HepG2 (cell line): ENCODE measurements at regions not wholly inside any gene's neighbourhood (a gene's known extent, or its start where the extent isn't known, plus 50 kb on each side); places are given as distances from the start of the nearest gene placed in this dataset.
A peak's percentile ranks its signal among the peaks of the same experiment; 100 is the strongest.

Source experiments
- ATAC-seq: fragments of 200-7000 bp; cut with Tn5 transposase; 3 replicates; pipeline ENCODE4 v1.9.1; 2020; ENCODE audit warnings: mild to moderate bottlenecking, moderate library complexity
- BruUV-seq: library from RNA; stranded (reverse); fragments of 400-500 nt; replicated peaks from 2 replicates; lab custom pipeline; 2021; lab: Mats Ljungman, UMichigan
- CTCF ChIA-PET: fragments of 300-600 bp; formaldehyde crosslinking; extraction: SDS; loops from one replicate; lab custom pipeline; 2021; ENCODE audit warnings: low total read pairs, inconsistent platforms, low intra/inter-chr PET ratio; lab: Yijun Ruan, JAX
- POLR2A ChIA-PET: fragments of 350-600 bp; sonication (Branson Sonifier 250); formaldehyde crosslinking; loops from one replicate; lab custom pipeline; 2020; ENCODE audit warnings: antibody characterized with exemption, inconsistent platforms; lab: Yijun Ruan, JAX
- DNase-seq: peaks from one replicate; pipeline ENCODE4 v3.0.0-alpha.2; 2015; ENCODE audit warnings: low spot score
- FAIRE-seq: peaks from 3 replicates; lab custom pipeline; 2011; peaks lifted over from hg19 to GRCh38; lab: Jason Lieb, UNC
- H2AFZ ChIP-seq: one replicate; pipeline ENCODE4 v1.6.1; 2011; ENCODE audit warnings: low read length, inconsistent platforms
- H3K27ac ChIP-seq: fragments of 300-600 bp; 3 replicates; pipeline ENCODE4 v1.8.0; 2011; ENCODE audit warnings: mixed run types, mild to moderate bottlenecking, mixed read lengths, low read length, inconsistent platforms; ENCODE audit not compliant: insufficient read depth; ENCODE audit errors: extremely low read length
- H3K27me3 ChIP-seq, 2 experiments: fragments of 200-600 bp in 1 of 2; 2 replicates in 1 of 2; 3 replicates in 1 of 2; pipeline versions ENCODE4 v1.6.0 to v1.8.0; 2011; ENCODE audit warnings: low read length in 2 of 2, mild to moderate bottlenecking in 2 of 2, moderate library complexity in 2 of 2, inconsistent platforms in 1 of 2; ENCODE audit not compliant: insufficient read depth in 2 of 2, control insufficient read depth in 1 of 2
- H3K36me3 ChIP-seq, 2 experiments: fragments of 200-600 bp in 1 of 2; replicated peaks in 1 of 2; 2 replicates in 1 of 2; 3 replicates in 1 of 2; pipeline versions ENCODE4 v1.5.1 to v1.8.0; 2011; ENCODE audit warnings: low read length in 2 of 2, inconsistent platforms in 1 of 2; ENCODE audit not compliant: insufficient read depth in 2 of 2, control insufficient read depth in 1 of 2
- H3K4me1 ChIP-seq: 2 replicates; pipeline ENCODE4 v1.5.1; 2012; ENCODE audit warnings: low read length, inconsistent platforms; ENCODE audit not compliant: insufficient read depth
- H3K4me2 ChIP-seq: 2 replicates; pipeline ENCODE4 v1.6.0; 2011; ENCODE audit warnings: low read depth, low read length, inconsistent platforms
- H3K4me3 ChIP-seq, 3 experiments: fragments of 200-600 bp in 1 of 3; sonication (generic), shearing (Covaris generic) in 1 of 3; replicated peaks in 1 of 3; 2 replicates each; pipeline ENCODE4 v1.5.1; 2011 to 2016; ENCODE audit warnings: low read length in 3 of 3, inconsistent platforms in 2 of 3, low read depth in 2 of 3, mild to moderate bottlenecking in 2 of 3, control low read depth in 1 of 3, mixed read lengths in 1 of 3; ENCODE audit not compliant: insufficient read depth in 1 of 3
- H3K79me2 ChIP-seq: one replicate; pipeline ENCODE4 v1.6.1; 2011; ENCODE audit warnings: low read length, inconsistent platforms; ENCODE audit not compliant: insufficient read depth
- H3K9ac ChIP-seq: 2 replicates; pipeline ENCODE4 v1.6.0; 2011; ENCODE audit warnings: mild to moderate bottlenecking, low read depth, low read length, inconsistent platforms; ENCODE audit not compliant: insufficient read depth
- H3K9me3 ChIP-seq: 2 replicates; pipeline ENCODE4 v1.5.1; 2012; ENCODE audit warnings: mild to moderate bottlenecking, low read length
- H4K20me1 ChIP-seq: 2 replicates; pipeline ENCODE4 v1.6.0; 2011; ENCODE audit warnings: inconsistent platforms, mild to moderate bottlenecking, low read length, moderate library complexity; ENCODE audit not compliant: insufficient read depth
- AGO1 ChIP-seq: fragments of 200-400 bp; formaldehyde crosslinking; IDR thresholded peaks from 2 replicates; pipeline ENCODE4 v1.6.1; 2017; ENCODE audit warnings: mild to moderate bottlenecking, low read depth, low read length, moderate library complexity; ENCODE audit not compliant: poor library complexity, severe bottlenecking
- EZH2 ChIP-seq: conservative IDR thresholded peaks from 2 replicates; pipeline ENCODE4 v1.6.1; 2012; ENCODE audit warnings: mild to moderate bottlenecking, low read depth, low read length, moderate library complexity
- FIP1L1 ChIP-seq: fragments of 200-400 bp; formaldehyde crosslinking; IDR thresholded peaks from 2 replicates; pipeline ENCODE4 v1.6.1; 2018; ENCODE audit warnings: low read depth, mild to moderate bottlenecking, low read length, moderate library complexity, borderline replicate concordance; ENCODE audit not compliant: insufficient read depth
- HNRNPL ChIP-seq: fragments of 200-400 bp; formaldehyde crosslinking; IDR thresholded peaks from 2 replicates; pipeline ENCODE4 v1.6.1; 2017; ENCODE audit warnings: mild to moderate bottlenecking, low read depth, low read length
- HOXA3 ChIP-seq: sonication (generic); formaldehyde crosslinking; IDR thresholded peaks from 2 replicates; pipeline ENCODE4 v1.5.0; 2020; ENCODE audit warnings: missing genetic modification reagents
- NR2F6 ChIP-seq, 2 experiments: IDR thresholded peaks; 2 replicates each; pipeline ENCODE4 v1.6.1; 2016; ENCODE audit warnings: antibody characterized with exemption in 1 of 2, mild to moderate bottlenecking in 1 of 2
- TBL1XR1 ChIP-seq: fragments of 150-350 bp; IDR thresholded peaks from 2 replicates; pipeline ENCODE4 v1.6.1; 2014; ENCODE audit warnings: borderline replicate concordance, low read length; ENCODE audit not compliant: partially characterized antibody
- ZNF292 ChIP-seq: sonication (generic); formaldehyde crosslinking; IDR thresholded peaks from 2 replicates; pipeline ENCODE4 v1.8.1; 2022; ENCODE audit warnings: mild to moderate bottlenecking, low read depth, missing genetic modification reagents, borderline replicate concordance
- ZNF430 ChIP-seq: sonication (generic); formaldehyde crosslinking; IDR thresholded peaks from 2 replicates; pipeline ENCODE4 v1.9.0; 2021; ENCODE audit warnings: mild to moderate bottlenecking, missing genetic modification reagents
- ZNF557 ChIP-seq: sonication (generic); formaldehyde crosslinking; IDR thresholded peaks from 2 replicates; pipeline ENCODE4 v1.4.0; 2020; ENCODE audit warnings: missing genetic modification reagents
- ZNF607 ChIP-seq: sonication (generic); formaldehyde crosslinking; IDR thresholded peaks from 2 replicates; pipeline ENCODE4 v1.5.1; 2020; ENCODE audit warnings: missing genetic modification reagents, mild to moderate bottlenecking, borderline replicate concordance
- ZNF883 ChIP-seq: sonication (generic); formaldehyde crosslinking; IDR thresholded peaks from 2 replicates; pipeline ENCODE4 v1.5.1; 2020; ENCODE audit warnings: mild to moderate bottlenecking, missing genetic modification reagents; ENCODE audit errors: not compliant biosample characterization
- WGBS: methylation state at CpG from one replicate; pipeline ENCODE4 v1.1.6; 2017; ENCODE audit warnings: low lambda C conversion rate; 5-methylcytosine and 5-hydroxymethylcytosine counted together
- in situ Hi-C: cut with HindIII; loops from 2 replicates; pipeline ENCODE4 v1.10.0; 2017; ENCODE audit warnings: low pct_unique_long_range_greater_than_20kb; ENCODE audit not compliant: extremely low pct_ligation_motif_present
- intact Hi-C: fragments of 100-400 bp; cut with micrococcal nuclease; formaldehyde crosslinking; loops from one replicate; pipeline ENCODE4 v1.10.0; 2022; ENCODE audit not compliant: unreplicated experiment
- TF ChIP-seq, protein P1 (sequence below): sonication (generic); formaldehyde crosslinking; IDR thresholded peaks from 2 replicates; pipeline ENCODE4 v1.8.0; 2022; ENCODE audit warnings: missing genetic modification reagents, mild to moderate bottlenecking, moderate library complexity, borderline replicate concordance
- TF ChIP-seq, protein P2 (sequence below): sonication (generic); formaldehyde crosslinking; IDR thresholded peaks from 2 replicates; pipeline ENCODE4 v1.4.0; 2020; ENCODE audit warnings: missing genetic modification reagents, mild to moderate bottlenecking, borderline replicate concordance
- TF ChIP-seq, protein P3 (sequence below): IDR thresholded peaks from 2 replicates; pipeline ENCODE4 v1.6.1; 2016; ENCODE audit warnings: missing compliant biosample characterization, missing genetic modification reagents, borderline replicate concordance
- TF ChIP-seq, protein P4 (sequence below): sonication (generic); formaldehyde crosslinking; conservative IDR thresholded peaks from 2 replicates; pipeline ENCODE4 v1.8.0; 2022; ENCODE audit warnings: mild to moderate bottlenecking, moderate library complexity, missing genetic modification reagents

GRCh38 chr13:26867451-26868091 is 107.0 kb upstream of the GPR12 start:
- H3K79me2 ChIP-seq = no peaks in the 10 kb centered on the region
- WGBS = 0% methylated on average over 5 of the region's 5 CpGs
- no peak; the same call in 2 of the 3 replicates for ATAC-seq
- TF ChIP-seq TBL1XR1 (no peak), ZNF607 (CRISPR knock-in tag) (no peak), EZH2 (no peak), HOXA3 (CRISPR knock-in tag) (no peak), AGO1 (no peak), ZNF292 (CRISPR knock-in tag) (no peak), NR2F6 (IDR thresholded peaks at IDR 0.05) (no peak), NR2F6 (CRISPR knock-in tag; IDR thresholded peaks at IDR 0.05) (no peak), FIP1L1 (no peak), ZNF430 (CRISPR knock-in tag) (no peak), ZNF557 (no peak), HNRNPL (no peak), ZNF883 (no peak)
- TF ChIP-seq, protein P1, sequence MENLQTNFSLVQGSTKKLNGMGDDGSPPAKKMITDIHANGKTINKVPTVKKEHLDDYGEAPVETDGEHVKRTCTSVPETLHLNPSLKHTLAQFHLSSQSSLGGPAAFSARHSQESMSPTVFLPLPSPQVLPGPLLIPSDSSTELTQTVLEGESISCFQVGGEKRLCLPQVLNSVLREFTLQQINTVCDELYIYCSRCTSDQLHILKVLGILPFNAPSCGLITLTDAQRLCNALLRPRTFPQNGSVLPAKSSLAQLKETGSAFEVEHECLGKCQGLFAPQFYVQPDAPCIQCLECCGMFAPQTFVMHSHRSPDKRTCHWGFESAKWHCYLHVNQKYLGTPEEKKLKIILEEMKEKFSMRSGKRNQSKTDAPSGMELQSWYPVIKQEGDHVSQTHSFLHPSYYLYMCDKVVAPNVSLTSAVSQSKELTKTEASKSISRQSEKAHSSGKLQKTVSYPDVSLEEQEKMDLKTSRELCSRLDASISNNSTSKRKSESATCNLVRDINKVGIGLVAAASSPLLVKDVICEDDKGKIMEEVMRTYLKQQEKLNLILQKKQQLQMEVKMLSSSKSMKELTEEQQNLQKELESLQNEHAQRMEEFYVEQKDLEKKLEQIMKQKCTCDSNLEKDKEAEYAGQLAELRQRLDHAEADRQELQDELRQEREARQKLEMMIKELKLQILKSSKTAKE = no peak
- TF ChIP-seq, protein P2, sequence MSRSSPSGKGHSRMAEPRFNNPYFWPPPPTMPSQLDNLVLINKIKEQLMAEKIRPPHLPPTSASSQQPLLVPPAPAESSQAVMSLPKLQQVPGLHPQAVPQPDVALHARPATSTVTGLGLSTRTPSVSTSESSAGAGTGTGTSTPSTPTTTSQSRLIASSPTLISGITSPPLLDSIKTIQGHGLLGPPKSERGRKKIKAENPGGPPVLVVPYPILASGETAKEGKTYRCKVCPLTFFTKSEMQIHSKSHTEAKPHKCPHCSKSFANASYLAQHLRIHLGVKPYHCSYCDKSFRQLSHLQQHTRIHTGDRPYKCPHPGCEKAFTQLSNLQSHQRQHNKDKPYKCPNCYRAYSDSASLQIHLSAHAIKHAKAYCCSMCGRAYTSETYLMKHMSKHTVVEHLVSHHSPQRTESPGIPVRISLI = no peak
- TF ChIP-seq, protein P3, sequence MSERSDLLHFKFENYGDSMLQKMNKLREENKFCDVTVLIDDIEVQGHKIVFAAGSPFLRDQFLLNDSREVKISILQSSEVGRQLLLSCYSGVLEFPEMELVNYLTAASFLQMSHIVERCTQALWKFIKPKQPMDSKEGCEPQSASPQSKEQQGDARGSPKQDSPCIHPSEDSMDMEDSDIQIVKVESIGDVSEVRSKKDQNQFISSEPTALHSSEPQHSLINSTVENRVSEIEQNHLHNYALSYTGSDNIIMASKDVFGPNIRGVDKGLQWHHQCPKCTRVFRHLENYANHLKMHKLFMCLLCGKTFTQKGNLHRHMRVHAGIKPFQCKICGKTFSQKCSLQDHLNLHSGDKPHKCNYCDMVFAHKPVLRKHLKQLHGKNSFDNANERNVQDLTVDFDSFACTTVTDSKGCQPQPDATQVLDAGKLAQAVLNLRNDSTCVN (CRISPR knock-in tag) = no peak
- TF ChIP-seq, protein P4, sequence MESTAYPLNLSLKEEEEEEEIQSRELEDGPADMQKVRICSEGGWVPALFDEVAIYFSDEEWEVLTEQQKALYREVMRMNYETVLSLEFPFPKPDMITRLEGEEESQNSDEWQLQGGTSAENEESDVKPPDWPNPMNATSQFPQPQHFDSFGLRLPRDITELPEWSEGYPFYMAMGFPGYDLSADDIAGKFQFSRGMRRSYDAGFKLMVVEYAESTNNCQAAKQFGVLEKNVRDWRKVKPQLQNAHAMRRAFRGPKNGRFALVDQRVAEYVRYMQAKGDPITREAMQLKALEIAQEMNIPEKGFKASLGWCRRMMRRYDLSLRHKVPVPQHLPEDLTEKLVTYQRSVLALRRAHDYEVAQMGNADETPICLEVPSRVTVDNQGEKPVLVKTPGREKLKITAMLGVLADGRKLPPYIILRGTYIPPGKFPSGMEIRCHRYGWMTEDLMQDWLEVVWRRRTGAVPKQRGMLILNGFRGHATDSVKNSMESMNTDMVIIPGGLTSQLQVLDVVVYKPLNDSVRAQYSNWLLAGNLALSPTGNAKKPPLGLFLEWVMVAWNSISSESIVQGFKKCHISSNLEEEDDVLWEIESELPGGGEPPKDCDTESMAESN (CRISPR knock-in tag) = 0 out of 2 replicates have a peak, but pooled peaks have one; percentile 17

More at GRCh38 chr13:26867451-26868091, 107.0 kb upstream of the GPR12 start:
- in situ Hi-C loops = loop anchor here (25.0 kb wide), 1 partner anchor 680 kb away; no protein-coding TSS in a partner anchor
- H3K9me3 ChIP-seq = no peaks in the 10 kb centered on the region
- intact Hi-C loops = no loop called here
- no peaks in the 10 kb centered on the region for H3K4me1 ChIP-seq
- DNase-seq (no peak), FAIRE-seq (no peak)
- H3K9ac ChIP-seq = no peak overlapping the region
- POLR2A ChIA-PET = no interaction called here
- CTCF ChIA-PET = no interaction called here
- no peaks in the 10 kb centered on the region for H3K27me3 ChIP-seq
- no peak overlapping the region for H3K27ac ChIP-seq
- H3K4me2 ChIP-seq = no peak overlapping the region
- no peaks in the 10 kb centered on the region for H3K36me3 ChIP-seq
- BruUV-seq = no TSS peak
- no peak overlapping the region for H3K4me3 ChIP-seq
- H2AFZ ChIP-seq = no peak overlapping the region
- 0 out of 2 replicates have a peak, but pooled peaks cover 2% of the 10 kb centered on the region for H4K20me1 ChIP-seq
